Activated T-cell treated with anti-CD3 and anti-CD28 coated beads, Interleukin-2, amount 50 U/mL, for 24 hours (primary cell): ENCODE measurements at regions not wholly inside any gene's neighbourhood (a gene's known extent, or its start where the extent isn't known, plus 50 kb on each side); places are given as distances from the start of the nearest gene placed in this dataset.
"Not testable (repeated sequence)": the region's sequence is repeated elsewhere in the genome, so short reads cannot be mapped to it uniquely, and the experiment has no call there.

Experiments used
- DNase-seq: peaks from one replicate; pipeline ENCODE4 v3.0.0-alpha.2; 2020
- H3K27ac Mint-ChIP-seq: 2 replicates; pipeline ENCODE4 v1.8.0; 2020; ENCODE audit warnings: mild to moderate bottlenecking, mixed read lengths
- H3K27me3 Mint-ChIP-seq: 2 replicates; pipeline ENCODE4 v1.8.0; 2020; ENCODE audit warnings: mixed read lengths
- H3K36me3 Mint-ChIP-seq: 2 replicates; pipeline ENCODE4 v1.8.0; 2020; ENCODE audit warnings: low read depth, mixed read lengths
- H3K4me1 Mint-ChIP-seq: 2 replicates; pipeline ENCODE4 v1.8.0; 2020; ENCODE audit warnings: low read depth, mixed read lengths
- H3K4me3 Mint-ChIP-seq: 2 replicates; pipeline ENCODE4 v1.8.0; 2020; ENCODE audit warnings: mild to moderate bottlenecking, moderate library complexity, mixed read lengths
- H3K9me3 Mint-ChIP-seq: 2 replicates; pipeline ENCODE4 v1.8.0; 2020; ENCODE audit warnings: mixed read lengths

DNA sequence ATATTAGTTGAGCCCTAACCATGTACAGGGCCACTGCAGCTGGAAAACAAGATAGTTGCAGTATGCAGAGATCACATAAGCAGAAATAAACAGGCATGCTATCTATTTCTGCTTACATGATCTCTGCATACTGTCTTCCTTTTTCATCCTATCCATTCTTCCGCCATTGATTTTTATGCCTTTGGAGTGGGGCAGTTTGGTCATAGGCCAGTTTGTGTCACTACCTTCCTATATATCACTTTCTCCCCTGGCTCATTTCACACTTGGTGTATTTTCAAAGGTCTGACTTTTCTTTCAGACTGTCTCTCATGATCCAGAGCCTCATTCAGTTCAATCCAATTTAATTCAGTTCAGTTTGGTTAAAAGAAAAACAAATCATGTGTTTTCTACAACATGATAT, 829.6 kb downstream of the KCNA4 start:
- Mint-ChIP-seq H3K4me1 (no peaks in the 10 kb centered on the region), H3K4me3 (no peak overlapping the region)

GRCh38 chr11:29184939-29185890, 831.6 kb downstream of the KCNA4 start:
- Mint-ChIP-seq H3K27me3 (no peaks in the 10 kb centered on the region), H3K27ac (no peak overlapping the region), H3K4me3 (no peak overlapping the region), H3K36me3 (no peaks in the 10 kb centered on the region), H3K9me3 (peaks cover 23% of the 10 kb centered on the region), H3K4me1 (no peaks in the 10 kb centered on the region)
- DNase-seq, result no peak

More for the DNA sequence above, 829.6 kb downstream of the KCNA4 start:
- Mint-ChIP-seq H3K36me3 (no peaks in the 10 kb centered on the region), H3K27ac (no peak overlapping the region), H3K9me3 (peaks cover 16% of the 10 kb centered on the region), H3K27me3 (no peaks in the 10 kb centered on the region)
- no peak for DNase-seq

DNA sequence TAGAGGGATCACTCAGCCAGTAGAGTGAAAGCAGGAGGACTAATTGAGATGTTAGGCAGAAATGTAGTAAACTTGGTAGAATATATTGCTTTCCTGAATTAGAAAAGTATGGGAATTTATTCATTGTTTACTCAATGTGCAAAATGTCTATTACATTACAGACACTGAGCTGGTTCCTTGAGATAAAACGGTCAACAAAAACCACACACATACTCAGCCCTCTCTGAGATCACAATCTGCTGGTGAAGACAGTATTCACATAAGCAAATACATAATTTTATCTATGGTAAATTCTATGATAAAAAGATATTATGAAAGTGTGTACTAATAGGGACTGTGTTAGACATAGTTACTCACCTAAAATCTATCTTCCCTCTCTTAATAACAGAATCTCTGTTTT, 833.5 kb downstream of the KCNA4 start:
- H3K4me3 Mint-ChIP-seq, result no peak overlapping the region
- peaks cover 26% of the 10 kb centered on the region for H3K9me3 Mint-ChIP-seq
- no peaks in the 10 kb centered on the region for H3K36me3 Mint-ChIP-seq
- H3K27me3 Mint-ChIP-seq, result no peaks in the 10 kb centered on the region
- no peak overlapping the region for H3K27ac Mint-ChIP-seq
- H3K4me1 Mint-ChIP-seq, result no peaks in the 10 kb centered on the region
- no peak for DNase-seq

- Mint-ChIP-seq H3K36me3 (no peaks in the 10 kb centered on the region), H3K4me3 (no peak overlapping the region), H3K9me3 (peaks cover 7% of the 10 kb centered on the region), H3K27ac (no peak overlapping the region), H3K27me3 (no peaks in the 10 kb centered on the region), H3K4me1 (no peaks in the 10 kb centered on the region)
- DNase-seq, result no peak
These were observed 843.2 kb downstream of the KCNA4 start for GRCh38 chr11:29173660-29174062.

- Mint-ChIP-seq H3K4me1 (no peaks in the 10 kb centered on the region), H3K27ac (no peak overlapping the region), H3K36me3 (no peaks in the 10 kb centered on the region), H3K27me3 (no peaks in the 10 kb centered on the region), H3K4me3 (no peak overlapping the region), H3K9me3 (peaks cover 7% of the 10 kb centered on the region)
- no peak for DNase-seq
These were observed 845.4 kb downstream of the KCNA4 start for GRCh38 chr11:29171360-29171950.

DNA sequence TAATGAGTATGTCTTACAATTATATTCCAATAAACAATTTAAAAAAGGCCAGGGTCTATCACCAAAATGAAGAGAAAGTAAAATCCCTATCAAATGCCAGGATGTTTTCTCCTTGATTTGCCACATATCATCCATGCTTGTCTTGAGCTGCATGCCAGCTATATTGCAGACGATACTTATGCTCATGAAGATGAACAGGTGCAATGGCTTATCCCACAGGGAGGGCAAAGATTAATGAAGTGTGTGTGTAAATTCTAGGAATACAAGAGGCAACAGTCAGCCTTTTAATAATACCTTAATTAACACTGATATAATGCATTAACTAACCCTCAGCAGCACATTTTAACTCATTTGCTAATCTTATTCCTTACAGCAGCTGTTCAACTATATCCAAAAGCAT, 850.5 kb downstream of the KCNA4 start:
- Mint-ChIP-seq H3K27me3 (no peaks in the 10 kb centered on the region), H3K4me1 (no peaks in the 10 kb centered on the region), H3K36me3 (no peaks in the 10 kb centered on the region), H3K27ac (no peak overlapping the region), H3K9me3 (peaks cover 3% of the 10 kb centered on the region), H3K4me3 (no peak overlapping the region)
- DNase-seq, result no peak

GRCh38 chr11:29163231-29163630, 853.6 kb downstream of the KCNA4 start:
- H3K27ac Mint-ChIP-seq, result no peak overlapping the region
- no peaks in the 10 kb centered on the region for H3K4me1 Mint-ChIP-seq

DNA sequence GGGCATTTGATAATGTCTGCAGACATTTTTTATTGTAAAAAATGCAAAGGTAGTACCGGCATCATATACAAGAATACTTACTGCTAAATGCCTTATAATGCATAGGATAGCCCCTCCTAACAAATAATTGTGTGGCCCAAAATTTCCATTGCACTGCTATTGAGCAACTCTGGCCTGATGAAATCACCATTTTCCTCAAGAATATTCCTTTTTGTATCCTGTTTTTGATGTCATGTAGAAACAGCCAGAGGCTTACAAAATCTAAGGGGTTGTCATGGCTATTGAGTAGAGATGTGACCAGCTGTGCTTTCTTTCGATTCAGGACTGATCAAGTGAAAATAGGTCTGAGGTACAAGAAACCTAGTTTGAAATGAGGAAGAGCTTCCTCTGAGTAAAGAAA, 854.3 kb downstream of the KCNA4 start:
- H3K27me3 Mint-ChIP-seq, result no peaks in the 10 kb centered on the region
- no peaks in the 10 kb centered on the region for H3K4me1 Mint-ChIP-seq
- no peak overlapping the region for H3K4me3 Mint-ChIP-seq
- H3K9me3 Mint-ChIP-seq, result peaks cover 9% of the 10 kb centered on the region
- no peak for DNase-seq
- H3K27ac Mint-ChIP-seq, result no peak overlapping the region
- no peaks in the 10 kb centered on the region for H3K36me3 Mint-ChIP-seq

More at GRCh38 chr11:29163231-29163630, 853.6 kb downstream of the KCNA4 start:
- Mint-ChIP-seq H3K36me3 (no peaks in the 10 kb centered on the region), H3K27me3 (no peaks in the 10 kb centered on the region), H3K9me3 (peaks cover 5% of the 10 kb centered on the region), H3K4me3 (no peak overlapping the region)
- no peak for DNase-seq

GRCh38 chr11:29161191-29161590, 855.6 kb downstream of the KCNA4 start:
- no peak for DNase-seq
- Mint-ChIP-seq H3K27ac (no peak overlapping the region), H3K9me3 (peaks cover 9% of the 10 kb centered on the region), H3K27me3 (no peaks in the 10 kb centered on the region), H3K4me1 (no peaks in the 10 kb centered on the region), H3K4me3 (no peak overlapping the region), H3K36me3 (no peaks in the 10 kb centered on the region)

GRCh38 chr11:29159552-29160465, 857.0 kb downstream of the KCNA4 start:
- Mint-ChIP-seq H3K27me3 (no peaks in the 10 kb centered on the region), H3K27ac (no peak overlapping the region), H3K36me3 (no peaks in the 10 kb centered on the region), H3K4me1 (no peaks in the 10 kb centered on the region), H3K9me3 (peaks cover 6% of the 10 kb centered on the region), H3K4me3 (no peak overlapping the region)
- DNase-seq, result no peak

DNA sequence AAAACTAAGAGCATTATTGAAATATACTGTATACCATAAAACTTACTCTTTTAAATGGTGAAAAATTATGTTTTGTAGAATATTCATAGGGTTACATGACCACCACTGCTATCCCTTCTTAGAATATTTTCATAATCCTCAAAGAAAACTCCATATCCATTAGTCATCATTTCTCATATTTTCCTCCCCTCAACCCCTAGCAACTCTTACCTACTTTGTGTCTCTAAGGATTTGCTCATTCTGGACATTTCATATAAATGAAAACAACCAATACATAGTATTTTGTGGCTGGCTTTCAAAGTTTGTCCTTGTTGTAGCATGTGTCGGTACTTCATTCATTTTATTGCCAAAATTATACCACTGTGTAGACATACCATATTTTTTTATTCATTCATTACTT, 863.8 kb downstream of the KCNA4 start:
- Mint-ChIP-seq H3K9me3 (peaks cover 6% of the 10 kb centered on the region), H3K27ac (no peak overlapping the region), H3K36me3 (no peaks in the 10 kb centered on the region), H3K4me1 (no peaks in the 10 kb centered on the region), H3K27me3 (no peaks in the 10 kb centered on the region), H3K4me3 (no peak overlapping the region)
- DNase-seq, result no peak

- H3K4me3 Mint-ChIP-seq, H3K27ac Mint-ChIP-seq, H3K27me3 Mint-ChIP-seq, H3K4me1 Mint-ChIP-seq, H3K36me3 Mint-ChIP-seq, DNase-seq: not testable (repeated sequence)
- peaks cover 11% of the 10 kb centered on the region for H3K9me3 Mint-ChIP-seq
These were observed 874.3 kb downstream of the KCNA4 start for GRCh38 chr11:29142573-29142972.

DNA sequence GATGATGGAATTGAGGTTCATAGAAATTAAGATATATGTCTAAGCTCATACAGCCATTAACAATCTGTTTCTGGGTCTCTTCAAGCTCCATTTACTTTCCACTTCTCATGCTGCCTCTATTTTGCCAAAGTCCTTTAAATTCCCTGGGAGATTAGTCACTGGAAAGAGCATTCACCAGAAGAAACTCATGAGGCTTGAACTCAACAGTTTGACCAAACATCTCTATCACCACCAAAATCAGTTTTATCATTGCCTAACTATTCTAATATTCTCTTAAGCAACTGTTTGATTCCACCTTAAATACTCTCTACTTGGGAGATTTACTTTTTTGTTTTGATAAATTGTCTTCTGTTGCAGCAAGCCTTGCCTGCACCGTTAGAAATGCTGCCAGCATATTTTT, 881.3 kb downstream of the KCNA4 start:
- no peaks in the 10 kb centered on the region for H3K36me3 Mint-ChIP-seq
- H3K9me3 Mint-ChIP-seq, result peaks cover 16% of the 10 kb centered on the region
- H3K27me3 Mint-ChIP-seq, result no peaks in the 10 kb centered on the region
- no peak for DNase-seq
- H3K27ac Mint-ChIP-seq, result no peak overlapping the region
- no peaks in the 10 kb centered on the region for H3K4me1 Mint-ChIP-seq
- H3K4me3 Mint-ChIP-seq, result no peak overlapping the region

- no peak overlapping the region for H3K4me3 Mint-ChIP-seq
- H3K4me1 Mint-ChIP-seq, result no peaks in the 10 kb centered on the region
- no peaks in the 10 kb centered on the region for H3K27me3 Mint-ChIP-seq
- no peak for DNase-seq
- H3K9me3 Mint-ChIP-seq, result peaks cover 14% of the 10 kb centered on the region
- no peak overlapping the region for H3K27ac Mint-ChIP-seq
- H3K36me3 Mint-ChIP-seq, result no peaks in the 10 kb centered on the region
These were observed 885.8 kb downstream of the KCNA4 start for GRCh38 chr11:29131055-29131454.
